HG03469 (cell line): ENCODE measurements at regions not wholly inside any gene's neighbourhood (a gene's known extent, or its start where the extent isn't known, plus 50 kb on each side); places are given as distances from the start of the nearest gene placed in this dataset.

Experiments used
- ATAC-seq: cut with Tn5 transposase; IDR thresholded peaks from one replicate; pipeline ENCODE4 v1.9.1; 2021; ENCODE audit warnings: mild to moderate bottlenecking, moderate library complexity, moderate number of reproducible peaks; ENCODE audit not compliant: unreplicated experiment

DNA sequence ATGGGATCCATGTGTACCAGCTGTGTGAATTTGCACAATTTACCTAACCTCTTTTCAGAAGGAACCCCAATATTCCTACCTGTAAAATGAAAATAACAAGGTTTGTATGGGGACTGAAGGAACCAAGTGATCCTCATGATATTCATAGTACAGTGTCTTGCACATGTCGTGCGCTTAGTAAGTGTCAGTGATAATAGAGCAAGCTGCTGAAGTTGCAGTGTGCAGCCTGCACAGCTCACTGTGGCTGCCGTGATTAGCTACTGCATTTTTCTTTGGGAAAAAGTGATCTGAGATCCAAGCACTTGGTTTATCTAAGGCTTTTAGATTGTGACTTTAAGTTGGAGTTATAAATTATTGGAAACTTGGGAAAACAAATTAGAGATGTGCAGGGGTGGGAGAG lies 135.9 kb upstream of the FRY start:
- ATAC-seq = no peak

DNA sequence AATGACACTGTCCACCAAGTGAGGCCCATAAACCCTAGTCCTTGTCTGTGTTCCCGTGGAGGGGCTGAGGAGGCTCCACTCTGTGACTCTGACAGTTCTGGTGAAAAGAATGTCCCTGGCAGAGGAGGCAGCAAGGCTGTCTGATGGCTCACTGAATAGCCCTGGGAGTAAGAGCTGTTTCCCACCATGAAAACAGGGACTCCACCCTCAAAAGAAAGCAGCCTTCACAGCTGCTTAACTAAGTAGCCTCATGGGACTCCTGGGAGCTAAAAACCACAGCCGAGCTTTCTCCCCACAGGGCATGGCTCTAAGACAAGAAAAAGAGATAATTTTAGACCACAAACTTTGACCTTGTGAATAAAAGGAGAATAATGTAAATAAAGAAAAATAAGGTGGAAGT lies 135.1 kb upstream of the FRY start:
- no peak for ATAC-seq

DNA sequence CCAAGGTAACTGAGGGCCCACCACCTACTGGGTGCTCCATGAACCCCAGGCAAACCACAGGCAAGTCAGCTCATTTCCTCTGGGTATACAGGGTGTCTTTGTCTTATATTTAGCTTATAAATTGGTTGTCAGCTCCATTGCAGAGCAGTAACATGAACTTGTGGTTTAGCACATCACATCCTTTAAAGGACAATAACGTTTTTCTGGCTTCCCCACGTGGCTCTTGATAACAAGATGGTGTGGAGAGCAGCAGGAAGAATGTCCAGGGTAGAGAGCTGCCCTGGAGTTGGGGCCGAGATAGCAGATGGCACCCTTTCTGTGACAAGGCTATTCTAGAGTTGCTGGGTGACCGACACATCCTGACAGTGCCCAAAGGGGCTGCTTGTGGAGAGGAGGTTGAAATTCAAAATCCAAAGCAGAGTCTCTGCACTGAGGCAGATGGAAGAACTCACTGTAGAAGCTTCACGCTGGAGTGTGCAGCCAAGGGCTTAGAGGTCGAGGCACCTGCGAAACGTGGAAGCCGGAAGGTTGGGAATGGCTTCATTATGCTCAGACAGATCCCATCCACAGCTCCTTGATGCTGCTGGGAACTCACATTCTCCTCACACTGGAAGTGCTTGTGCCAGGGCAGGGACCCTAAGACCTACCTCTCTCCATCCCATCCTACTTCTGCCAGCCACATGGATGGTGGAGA lies 133.0 kb upstream of the FRY start:
- ATAC-seq = no peak

DNA sequence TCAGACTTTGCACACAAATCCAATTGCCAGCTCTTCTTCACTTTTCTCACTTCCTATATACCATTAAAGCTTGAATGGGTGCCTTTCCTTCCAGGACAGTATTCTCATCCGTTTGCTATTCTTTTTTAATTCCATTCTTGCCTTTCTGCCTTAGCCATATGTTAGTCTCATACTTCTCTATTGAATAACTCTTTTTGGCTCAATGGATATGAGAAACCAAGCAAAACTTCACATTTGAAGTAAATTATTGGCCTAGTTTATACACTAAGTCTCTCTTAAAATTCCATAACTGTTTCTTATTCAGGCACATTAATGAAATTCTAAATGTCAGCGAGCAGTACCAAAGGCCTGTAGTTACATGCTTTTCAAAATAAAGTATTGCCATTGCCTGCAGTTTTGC lies 129.6 kb upstream of the FRY start:
- ATAC-seq = no peak

DNA sequence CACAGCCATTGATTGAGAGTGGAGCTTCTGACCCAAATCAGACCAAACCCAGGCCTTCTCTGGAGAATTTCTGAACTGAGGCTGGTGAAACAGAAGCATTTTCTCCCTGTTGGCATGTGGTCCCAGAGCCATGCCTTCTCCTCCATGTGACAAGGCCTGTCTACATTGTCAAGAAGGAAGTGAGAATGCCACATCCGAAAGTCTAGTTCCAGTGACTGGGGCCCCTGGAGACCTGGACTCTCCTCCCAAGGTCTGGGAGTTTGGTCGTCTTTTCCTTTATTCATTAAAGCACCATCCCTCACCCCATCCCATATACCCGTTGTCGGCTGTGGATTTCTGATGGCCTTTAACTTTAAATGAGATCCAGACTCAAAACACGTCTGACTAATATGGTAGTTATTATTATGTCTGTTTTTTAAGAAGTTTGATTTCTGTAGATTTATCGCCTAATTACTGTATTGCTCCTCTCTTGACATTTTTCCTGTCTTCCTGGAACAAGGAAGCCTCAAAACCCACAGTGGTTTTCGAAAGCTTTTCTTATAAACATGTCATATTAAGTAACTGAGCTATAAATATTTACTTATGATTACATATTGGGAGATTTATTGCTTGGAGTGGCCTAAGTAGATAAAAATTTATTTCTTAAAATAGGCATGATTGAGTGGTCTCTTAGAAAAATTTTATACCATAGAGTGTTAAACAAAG lies 128.3 kb upstream of the FRY start:
- no peak for ATAC-seq

DNA sequence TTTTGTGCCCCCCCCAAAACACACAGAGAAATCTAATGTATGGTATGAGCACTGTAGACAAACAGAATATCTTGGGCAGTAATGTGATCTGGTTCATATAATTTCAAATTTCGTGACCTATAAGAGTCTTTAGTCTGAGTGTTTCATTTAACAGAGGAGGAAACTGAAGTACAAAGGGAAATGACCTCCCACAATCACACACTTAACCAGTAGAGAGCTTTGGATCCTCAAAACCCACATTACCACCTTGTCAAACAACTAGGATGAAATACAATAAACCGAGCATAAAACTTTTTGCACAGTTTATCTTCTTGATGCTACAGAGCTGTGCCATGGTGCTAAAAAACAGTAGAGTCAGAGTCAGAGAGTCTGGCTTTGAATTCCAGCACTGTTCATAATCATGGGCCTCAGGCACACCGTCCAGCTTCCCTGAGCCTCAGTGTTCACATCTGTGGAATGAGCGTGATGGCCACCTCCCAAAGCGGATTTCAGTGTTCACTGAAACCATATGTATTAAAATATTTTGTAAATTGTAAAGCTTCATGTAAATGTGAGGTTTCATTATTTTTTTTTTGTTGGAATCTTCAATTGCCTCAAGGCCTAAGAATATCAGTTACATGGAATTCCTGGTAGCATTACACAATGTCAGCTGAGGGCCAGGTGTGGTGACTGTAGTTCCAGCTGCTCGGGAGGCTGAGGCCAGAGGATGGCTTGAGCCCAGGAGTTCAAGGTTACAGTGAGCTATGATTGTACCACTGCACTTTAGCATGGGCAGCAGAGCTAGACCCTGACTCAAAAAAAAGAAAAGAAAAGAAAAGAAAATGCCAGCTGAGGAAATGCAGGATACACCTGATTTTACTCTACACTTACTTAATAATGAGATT lies 126.4 kb upstream of the FRY start:
- no peak for ATAC-seq

DNA sequence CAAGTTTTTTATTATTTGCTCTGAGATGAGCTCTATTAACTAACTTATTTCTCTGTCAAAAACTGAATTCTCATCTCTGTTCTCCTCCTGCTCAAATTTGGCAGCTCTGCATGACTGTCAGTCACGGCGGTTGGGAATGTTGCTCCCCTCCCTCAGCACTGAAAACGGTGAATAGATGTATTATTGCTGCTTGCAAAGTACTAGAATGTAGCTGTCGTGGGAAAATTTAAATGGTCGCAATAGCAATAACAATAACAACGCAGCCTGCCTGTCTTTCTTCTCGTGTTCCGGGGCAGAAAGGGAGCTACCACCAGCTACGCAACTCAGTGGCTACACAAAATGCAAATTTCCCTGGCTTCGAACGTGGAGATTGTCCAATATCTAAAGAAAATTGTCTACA lies 125.6 kb upstream of the FRY start:
- ATAC-seq = no peak

DNA sequence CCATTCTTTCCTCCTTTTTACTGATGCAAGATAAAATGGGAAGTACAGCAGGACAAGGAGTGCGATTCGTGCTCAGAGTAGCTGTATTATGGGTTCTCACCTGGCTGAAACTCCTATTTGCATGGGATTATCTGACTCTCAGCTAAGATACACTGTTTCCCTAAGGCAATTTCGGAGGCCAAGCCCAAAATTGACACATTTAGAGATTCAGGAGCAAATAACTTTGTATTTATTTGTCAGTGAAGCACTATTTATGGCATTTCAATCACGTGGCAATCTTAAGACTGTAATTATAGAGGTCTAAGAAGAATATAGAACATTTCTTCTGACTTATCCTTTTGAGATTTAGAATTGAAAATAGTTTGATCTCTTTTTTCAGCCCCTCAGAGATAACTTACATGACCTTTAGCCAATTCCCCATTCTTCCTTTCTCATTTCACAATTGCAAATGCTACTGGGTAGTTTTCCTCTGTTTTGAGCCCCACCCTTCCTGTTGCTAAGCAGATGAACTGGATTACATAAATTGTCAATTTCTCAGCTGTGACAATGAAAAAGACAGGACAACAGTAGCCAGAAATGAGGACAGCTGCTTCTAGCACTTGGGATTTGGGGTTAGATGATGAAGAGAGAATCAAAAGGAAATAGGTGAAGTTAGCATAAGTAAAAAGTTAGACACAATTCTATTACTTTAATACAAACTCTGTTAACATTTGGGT lies 122.7 kb upstream of the FRY start:
- ATAC-seq = no peak

DNA sequence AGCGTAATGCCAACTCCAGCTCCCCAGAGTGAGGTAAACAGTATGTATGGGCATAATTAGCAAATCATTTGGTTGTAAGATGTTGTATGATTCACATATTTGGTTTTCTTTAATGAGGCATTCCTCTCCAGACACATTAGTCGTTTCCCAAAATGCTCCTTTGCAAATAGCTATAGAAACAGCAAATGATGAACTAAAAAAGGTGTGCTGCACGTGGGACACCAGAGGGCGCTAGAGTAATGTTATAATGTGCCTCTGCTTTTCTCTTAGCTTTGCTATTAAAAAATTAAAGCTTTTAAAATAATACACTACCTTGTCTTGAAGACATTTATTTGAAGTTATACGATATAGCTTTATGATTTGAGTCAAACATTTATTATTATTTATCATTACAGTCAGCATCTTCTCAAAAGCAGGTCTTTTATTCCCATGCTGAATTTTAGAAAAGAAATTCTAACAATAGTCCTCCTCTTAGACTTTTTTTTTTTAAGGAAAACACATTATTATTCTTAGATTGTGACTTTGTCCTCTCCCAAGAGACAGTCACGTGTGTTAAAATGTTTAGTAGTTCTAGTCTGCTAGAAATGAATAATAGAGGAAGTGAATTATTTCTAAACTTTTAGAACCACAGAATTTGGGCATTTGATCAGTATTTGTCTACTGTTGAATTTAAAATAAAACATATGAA lies 121.6 kb upstream of the FRY start:
- ATAC-seq = no peak

DNA sequence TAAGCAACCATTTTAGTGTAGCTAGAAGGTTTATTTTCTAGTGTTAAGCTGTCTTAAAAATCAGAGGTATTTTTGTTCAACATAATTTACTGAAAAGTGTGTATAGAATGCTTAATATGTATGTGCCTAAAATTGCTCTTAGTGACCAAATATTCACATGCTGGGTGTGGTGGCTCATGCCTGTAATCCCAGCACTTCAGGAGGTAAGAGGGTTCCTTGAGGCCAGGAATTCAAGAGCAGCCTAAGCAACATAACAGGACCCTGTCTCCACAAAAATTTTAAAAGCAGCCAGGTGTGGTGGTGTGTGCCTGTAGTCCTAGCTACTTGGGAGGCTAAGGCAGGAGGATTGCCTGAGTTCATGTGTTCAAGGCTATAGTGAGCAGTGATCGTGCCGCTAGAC lies 120.9 kb upstream of the FRY start:
- ATAC-seq = no peak

DNA sequence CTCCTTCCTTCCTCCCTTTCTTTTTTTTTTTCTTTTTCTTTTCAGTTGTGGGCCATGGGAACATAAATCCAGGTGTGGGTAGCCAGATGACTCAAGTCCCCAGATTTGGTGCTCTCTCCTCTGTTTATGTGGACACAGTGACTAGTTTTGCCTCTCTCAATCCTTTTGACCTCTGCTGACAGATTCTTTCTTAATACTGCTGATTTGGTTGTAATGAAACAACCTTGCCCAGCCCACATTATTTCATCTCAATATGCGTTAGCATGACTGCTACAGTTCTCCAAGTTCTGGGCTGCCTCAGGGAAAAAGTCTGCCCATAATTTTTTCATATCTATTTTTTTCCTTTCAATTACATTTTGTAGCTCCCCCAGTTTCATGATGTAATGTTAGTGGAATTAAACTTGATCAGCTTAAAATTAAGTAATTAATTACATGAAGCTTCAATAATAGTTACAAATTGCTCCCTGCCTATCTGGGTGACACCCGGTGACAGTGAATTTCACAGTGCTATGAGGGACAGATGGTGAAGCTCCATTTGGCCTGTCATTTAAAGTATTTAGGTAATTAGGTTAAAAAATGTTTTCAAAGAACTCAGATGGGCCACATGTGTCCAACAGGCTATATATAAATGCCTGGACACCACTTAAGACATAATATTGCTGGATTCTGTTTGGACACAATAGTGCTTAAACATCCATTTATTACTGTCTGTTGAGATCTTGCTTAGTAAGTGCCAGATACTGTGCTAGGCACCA lies 118.8 kb upstream of the FRY start:
- ATAC-seq = no peak

DNA sequence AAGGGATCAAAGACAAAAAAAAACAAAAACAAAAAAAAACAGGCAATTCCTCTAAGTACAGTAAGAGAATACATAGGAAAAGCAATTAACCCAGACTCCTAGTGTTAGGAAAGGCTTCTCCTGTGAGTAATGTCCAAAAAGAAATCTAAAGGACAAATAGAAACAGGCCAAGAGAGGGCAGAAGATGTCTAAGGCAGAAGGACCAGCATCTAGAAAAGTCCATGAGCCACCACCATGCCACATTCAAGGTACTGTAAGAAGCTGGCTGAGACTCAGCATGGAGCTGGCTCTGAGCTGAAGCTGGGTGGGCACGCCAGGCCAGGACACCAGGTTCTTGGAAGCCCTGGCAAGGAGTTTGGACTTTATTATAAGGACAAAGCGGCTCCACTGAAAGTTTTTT lies 118.1 kb upstream of the FRY start:
- ATAC-seq = no peak

DNA sequence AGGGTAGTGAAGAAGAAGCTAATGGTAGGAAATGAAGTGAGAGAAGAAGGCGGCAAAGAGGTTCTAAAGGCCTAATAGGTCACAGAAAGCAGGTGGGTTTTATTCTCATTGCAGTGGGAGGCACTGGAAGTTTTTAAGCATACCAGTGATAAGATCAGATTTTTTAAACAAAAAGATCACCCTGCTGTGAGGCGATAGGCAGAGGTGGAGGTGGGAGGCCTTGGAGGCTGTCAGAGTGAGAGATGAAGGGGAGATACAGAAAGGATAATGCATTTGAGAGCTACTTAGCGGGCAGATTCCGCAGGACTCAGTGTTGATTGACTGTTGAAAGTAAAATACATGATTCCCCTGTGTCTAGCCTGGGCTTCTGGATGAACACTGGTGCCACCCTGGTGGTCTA lies 116.7 kb upstream of the FRY start:
- ATAC-seq = no peak

DNA sequence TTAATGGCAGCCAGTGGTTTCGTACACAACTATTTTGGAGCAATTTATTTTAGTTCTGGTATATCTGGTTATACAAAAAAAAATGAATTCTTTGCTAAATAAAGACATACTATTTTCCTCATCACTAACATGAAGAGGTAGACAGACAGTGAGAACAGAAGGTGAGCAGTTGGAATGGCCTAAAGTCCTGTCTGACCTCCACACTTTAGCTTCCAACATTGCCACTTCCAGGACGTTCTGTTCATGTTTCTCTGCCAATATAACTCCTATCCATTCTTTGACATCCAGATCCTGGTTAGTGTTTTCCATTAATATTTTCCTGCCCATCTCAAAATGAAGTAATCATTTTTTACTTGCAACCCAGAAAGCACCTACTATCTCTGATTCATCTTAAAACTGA lies 112.9 kb upstream of the FRY start:
- ATAC-seq = no peak

DNA sequence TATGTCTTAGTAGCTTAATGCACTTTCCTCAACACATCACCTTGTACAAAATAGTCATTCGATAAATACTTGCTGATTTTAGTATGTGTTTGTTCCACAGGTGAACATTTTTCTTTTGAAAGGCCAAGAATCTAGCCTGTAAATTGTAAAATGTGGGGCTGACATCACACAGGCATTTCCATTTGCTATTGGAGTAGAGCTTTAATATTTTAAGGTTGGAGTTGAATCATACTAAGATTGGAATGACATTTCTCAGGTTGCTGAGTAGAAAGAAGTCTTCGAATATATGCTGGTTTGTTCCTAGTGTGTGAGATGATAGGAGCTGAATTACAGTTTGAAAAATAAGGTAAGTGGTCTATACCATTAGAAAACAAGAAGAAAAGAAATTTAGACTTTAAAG lies 112.3 kb upstream of the FRY start:
- no peak for ATAC-seq

DNA sequence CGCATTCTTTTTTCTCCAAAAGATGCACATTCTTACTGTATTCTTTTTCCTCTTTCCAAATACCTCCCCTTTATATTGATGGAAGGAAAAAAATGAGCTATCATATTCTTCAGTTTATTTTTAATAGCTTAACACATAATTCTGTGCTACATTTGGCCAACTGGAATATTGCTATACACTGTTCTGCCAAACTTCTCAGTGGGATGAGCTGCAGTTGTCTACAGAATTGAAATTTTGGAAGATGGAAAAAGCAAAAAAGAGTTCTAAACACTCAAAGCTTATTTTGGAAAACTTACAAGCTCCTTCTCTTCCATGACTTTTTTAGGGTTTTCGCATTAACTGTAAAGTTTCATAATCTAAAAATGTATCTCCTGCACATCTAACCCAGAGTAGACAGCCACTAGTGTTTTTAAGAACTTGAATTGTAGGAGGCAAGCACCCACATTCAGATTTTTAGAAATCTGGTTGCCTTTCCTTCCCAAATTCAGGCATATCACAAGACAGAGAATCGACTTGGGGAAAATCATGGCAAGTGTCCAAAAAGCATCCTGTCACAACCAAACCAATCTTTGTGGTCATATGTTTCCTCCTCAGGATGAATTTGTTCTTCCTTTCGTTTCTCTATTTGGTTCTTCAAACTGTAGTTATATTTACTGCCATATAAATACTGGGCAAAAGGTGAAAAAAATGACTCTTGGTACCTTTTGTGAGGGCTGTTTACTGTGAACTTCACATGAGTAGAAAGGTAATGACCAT lies 111.4 kb upstream of the FRY start:
- no peak for ATAC-seq

DNA sequence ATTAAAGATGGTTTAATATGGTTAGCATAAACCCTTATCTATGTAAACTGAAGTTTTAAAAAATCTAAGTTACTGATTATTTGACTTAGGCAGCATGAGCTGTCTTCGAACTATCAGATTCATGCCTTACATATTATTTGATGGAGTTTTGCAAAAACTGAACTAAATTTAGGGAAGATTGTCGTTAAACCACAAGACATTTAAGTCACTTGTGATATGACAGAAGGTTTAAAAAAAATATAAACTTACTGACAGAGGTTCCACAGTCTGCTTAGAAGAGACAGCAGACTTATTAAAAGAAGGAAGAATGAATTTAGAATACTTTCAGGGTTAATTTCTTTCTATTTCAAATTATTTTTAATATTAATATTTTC lies 110.9 kb upstream of the FRY start:
- ATAC-seq = no peak

DNA sequence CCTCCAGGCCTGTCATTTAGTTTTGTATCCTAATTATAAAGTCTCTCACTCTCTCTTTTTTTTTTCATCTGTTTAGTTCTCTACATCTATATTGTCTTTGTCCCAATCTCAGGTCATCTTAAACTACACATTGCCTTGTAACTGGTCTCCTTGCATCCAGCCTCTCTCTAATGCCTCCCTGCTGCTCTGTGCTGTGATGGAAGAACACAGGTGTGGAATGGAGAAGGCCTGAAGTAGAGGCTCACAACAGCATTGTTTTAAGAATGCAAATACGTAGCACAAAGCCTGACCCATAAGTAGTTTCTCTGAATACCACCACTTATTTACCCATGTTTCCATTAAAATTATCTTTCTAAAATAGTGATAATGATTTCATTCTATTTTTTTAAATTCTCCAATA lies 108.8 kb upstream of the FRY start:
- ATAC-seq = no peak

DNA sequence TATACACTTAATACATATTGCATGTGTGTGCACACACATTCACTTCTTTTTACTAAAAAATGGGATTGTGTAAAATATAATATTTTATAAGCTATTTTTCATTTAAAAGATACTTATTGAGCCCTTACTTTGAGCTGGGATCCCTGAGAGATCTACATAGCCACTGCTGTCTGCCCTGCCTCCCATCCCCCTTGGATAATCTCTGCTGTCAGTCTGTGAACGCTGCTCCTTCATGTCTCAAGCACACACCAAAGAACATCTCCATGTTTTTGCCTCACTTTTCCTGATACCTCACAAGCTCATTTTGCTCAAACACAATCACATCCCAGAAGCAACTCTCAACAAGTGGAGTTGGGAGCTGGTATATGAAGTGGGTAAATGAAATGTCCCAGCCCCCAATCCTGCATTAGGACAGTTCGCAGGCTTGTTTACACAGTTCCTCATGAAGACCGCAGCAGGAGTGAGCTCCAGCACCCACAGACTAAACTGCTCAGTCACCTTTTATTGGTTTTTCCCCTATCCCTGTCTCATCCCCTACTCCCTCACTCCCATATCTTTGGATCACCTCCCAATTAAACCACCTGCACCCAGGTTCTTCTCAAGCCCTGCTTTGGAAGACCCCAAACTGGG lies 108.3 kb upstream of the FRY start:
- no peak for ATAC-seq
